C4-2B (cell line): ENCODE measurements at regions not wholly inside any gene's neighbourhood (a gene's known extent, or its start where the extent isn't known, plus 50 kb on each side); places are given as distances from the start of the nearest gene placed in this dataset.

Experiments
- H3K27ac ChIP-seq: fragments of 450-650 bp; 2 replicates; pipeline ENCODE4 v1.5.1; 2017
- ZFX ChIP-seq: fragments of 450-650 bp; IDR thresholded peaks from 2 replicates; pipeline ENCODE4 v1.6.1; 2017
- TF ChIP-seq, protein P1 (sequence below): fragments of 450-650 bp; conservative IDR thresholded peaks from 2 replicates; pipeline ENCODE4 v1.5.1; 2017; ENCODE audit warnings: mild to moderate bottlenecking

DNA sequence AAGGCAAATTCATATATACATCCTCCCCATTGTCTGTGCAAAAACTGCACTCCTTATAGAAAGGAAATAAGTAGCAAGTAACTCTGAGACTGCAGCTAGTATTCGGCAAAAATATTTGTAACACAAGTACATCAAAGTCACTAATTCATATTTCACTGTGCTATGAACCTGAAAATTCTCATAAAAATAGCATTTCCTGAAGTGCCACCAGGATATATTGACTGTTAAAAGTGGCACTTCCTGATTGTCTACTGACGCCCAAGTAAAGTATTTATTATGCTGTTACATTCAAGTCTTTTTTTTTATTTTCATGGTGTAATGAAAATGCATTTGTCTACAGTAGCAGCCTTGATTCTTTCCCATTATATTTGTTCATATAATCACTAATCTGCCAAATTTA, 673.8 kb downstream of the PTPRC start:
- no peak for TF ChIP-seq ZFX
- TF ChIP-seq, protein P1, sequence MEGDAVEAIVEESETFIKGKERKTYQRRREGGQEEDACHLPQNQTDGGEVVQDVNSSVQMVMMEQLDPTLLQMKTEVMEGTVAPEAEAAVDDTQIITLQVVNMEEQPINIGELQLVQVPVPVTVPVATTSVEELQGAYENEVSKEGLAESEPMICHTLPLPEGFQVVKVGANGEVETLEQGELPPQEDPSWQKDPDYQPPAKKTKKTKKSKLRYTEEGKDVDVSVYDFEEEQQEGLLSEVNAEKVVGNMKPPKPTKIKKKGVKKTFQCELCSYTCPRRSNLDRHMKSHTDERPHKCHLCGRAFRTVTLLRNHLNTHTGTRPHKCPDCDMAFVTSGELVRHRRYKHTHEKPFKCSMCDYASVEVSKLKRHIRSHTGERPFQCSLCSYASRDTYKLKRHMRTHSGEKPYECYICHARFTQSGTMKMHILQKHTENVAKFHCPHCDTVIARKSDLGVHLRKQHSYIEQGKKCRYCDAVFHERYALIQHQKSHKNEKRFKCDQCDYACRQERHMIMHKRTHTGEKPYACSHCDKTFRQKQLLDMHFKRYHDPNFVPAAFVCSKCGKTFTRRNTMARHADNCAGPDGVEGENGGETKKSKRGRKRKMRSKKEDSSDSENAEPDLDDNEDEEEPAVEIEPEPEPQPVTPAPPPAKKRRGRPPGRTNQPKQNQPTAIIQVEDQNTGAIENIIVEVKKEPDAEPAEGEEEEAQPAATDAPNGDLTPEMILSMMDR: no peak
- H3K27ac ChIP-seq: no peak overlapping the region

DNA sequence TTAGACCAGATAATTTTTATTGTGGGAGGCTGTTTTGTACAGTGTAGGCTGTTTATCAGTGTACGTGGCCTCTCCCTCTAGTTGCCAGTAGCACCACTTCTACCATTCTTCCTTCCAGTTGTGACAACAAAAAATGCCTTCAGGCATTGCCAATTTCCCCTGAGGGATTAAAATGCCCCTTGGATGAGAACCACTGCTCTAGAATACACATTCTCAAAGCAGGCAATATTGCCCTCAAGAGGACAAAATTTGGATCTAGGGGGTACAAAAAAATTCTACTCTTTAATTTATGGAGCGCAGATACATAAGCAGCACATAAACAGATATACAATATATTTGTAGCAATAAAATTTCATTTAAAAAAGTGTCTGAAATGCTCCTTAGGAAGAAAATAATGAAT, 674.6 kb downstream of the PTPRC start:
- no peak overlapping the region for H3K27ac ChIP-seq
- TF ChIP-seq, protein P1: no peak
- no peak for TF ChIP-seq ZFX

DNA sequence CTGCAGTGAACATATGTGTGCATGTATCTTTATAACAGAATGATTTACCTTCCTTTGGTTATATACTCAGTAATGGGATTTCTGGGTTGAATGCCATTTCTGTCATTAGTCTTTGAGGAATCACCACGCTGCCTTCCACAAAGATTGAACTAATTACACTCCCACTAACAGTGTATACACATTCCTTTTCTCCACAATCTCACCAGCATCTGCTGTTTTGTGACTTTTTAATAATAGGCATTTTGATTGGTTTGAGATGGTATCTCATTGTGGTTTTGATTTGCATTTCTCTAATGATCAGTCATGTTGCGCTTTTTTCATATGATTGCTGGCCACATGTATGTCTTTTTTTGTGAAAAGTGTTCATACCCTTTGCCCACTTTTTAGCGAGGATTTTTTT, 680.5 kb downstream of the PTPRC start:
- H3K27ac ChIP-seq: no peak overlapping the region
- TF ChIP-seq, protein P1: no peak
- no peak for TF ChIP-seq ZFX

DNA sequence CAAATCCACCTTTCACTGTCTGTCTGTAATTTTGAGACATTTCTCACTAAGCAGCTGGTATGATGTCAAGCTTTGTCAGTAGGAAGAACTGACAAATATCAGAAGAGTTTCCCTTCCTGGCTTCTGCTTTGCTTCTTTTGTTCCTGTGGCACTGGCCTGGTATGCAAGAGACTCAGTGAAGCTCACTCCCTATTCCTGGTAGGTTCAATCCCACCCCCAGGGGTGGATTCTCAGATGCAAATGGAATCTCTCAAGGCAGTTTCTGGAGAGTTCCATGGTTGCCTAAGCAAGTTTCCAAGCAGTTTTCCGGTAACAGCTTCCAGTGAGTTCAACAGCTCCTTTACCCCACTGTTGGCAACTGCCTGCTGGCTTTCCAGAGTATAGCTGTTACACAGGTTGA, 683.4 kb downstream of the PTPRC start:
- TF ChIP-seq ZFX: no peak
- TF ChIP-seq, protein P1: no peak

DNA sequence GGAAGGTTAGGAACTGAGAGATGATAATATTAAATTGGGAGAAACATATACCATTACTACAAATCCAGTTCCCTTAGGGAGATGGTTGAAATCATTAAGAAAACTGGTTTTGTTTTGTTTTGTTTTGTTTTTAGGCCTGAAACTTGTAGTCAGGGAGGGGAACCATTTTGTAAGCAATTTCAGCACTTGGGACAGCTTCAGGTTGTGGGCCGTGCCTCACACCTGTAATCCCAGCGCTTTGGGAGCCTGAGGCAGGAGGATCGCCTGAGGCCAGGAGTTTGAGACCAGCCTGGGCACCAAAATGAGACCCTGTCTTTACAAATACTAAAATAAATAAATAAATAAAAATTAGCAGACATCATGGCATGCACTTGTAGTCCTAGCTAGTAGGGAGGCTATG, 694.3 kb upstream of the NR5A2 start:
- TF ChIP-seq, protein P1: no peak
- no peak for TF ChIP-seq ZFX
- H3K27ac ChIP-seq: no peak overlapping the region

More for the DNA sequence above, 683.4 kb downstream of the PTPRC start:
- H3K27ac ChIP-seq: no peak overlapping the region

DNA sequence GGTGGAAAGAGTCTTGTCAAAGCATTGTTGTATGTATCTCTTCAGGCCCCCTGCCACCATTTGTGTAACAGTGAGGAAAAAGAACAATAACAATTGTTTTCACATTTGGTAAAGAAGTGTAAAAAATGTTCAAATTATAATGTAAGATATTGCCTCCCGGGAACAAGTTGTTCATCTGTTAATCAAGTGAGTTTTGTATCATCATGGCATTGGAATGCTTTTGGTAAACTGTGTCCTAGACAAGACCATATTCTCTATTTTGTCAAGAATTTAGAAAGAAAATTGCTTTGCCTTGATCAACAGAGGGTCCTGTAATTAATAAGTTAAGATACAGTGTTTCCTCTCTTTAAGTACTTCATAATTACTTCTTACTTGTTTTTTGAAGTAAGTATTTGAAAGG, 692.0 kb upstream of the NR5A2 start:
- TF ChIP-seq, protein P1: no peak
- no peak for TF ChIP-seq ZFX
- no peak overlapping the region for H3K27ac ChIP-seq

DNA sequence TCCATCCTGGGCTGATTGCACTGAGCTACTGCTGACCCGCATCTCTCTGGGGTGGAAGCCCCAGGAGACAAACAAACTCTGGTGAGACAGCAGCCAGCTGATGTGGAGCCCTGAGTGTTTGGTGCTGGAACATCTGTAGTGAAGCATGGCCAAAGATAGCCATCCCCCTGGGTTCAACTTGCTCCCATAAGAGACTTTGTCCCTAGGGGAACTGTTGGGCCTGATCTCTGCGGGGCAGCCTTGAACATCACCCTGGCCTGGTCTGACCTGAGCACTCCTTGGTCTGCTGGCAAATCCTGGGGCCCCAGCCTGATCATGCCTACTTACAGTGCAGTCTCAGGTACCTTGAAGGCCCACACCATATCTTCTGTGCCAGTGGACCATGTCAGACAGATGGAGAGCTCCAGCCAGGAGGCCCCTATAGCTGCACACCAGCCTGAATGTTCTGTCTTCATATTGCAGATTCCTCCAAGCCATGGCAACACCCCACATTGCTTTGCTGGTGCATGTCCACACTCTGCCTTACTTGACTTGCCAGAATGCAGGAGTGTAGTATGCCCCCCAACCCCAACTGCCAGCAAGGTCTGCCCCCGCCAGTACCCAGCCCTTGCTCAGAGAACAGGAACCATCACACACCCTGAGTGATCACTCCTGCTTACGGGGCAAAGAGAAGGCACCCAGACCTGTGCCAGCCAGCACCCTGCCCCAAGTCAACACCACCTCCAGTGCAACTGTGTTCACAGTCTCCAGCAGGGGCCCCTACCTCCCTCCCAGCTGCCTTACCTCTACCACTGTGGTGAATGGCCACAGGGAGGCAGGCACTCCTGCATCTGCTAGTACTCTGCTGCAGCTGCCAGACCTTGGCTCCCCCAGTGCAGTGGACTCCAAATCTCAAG, 690.5 kb upstream of the NR5A2 start:
- TF ChIP-seq ZFX: no peak
- TF ChIP-seq, protein P1: no peak

More for the DNA sequence above, 690.5 kb upstream of the NR5A2 start:
- no peak overlapping the region for H3K27ac ChIP-seq
